OCI-LY1 (cell line): ENCODE measurements at regions not wholly inside any gene's neighbourhood (a gene's known extent, or its start where the extent isn't known, plus 50 kb on each side); places are given as distances from the start of the nearest gene placed in this dataset.

ENCODE experiments used
- H2AFZ ChIP-seq: fragments of 200-600 bp; sonication (generic), shearing (Covaris generic); 2 replicates; pipeline ENCODE4 v1.6.0; 2014; ENCODE audit warnings: antibody characterized with exemption, mild to moderate bottlenecking, low read length
- H3F3A ChIP-seq: fragments of 200-600 bp; sonication (generic), shearing (Covaris generic); 2 replicates; pipeline ENCODE4 v1.6.0; 2014; ENCODE audit warnings: mild to moderate bottlenecking, antibody characterized with exemption, low read length, moderate library complexity; ENCODE audit not compliant: insufficient read depth
- H3K27ac ChIP-seq: fragments of 200-600 bp; sonication (generic); 2 replicates; pipeline ENCODE4 v1.5.1; 2014; ENCODE audit warnings: low read length, mixed run types, mild to moderate bottlenecking, low read depth; ENCODE audit not compliant: poor library complexity, severe bottlenecking
- H3K27me3 ChIP-seq: fragments of 200-600 bp; sonication (generic); 2 replicates; pipeline ENCODE4 v1.6.0; 2014; ENCODE audit warnings: antibody characterized with exemption, mild to moderate bottlenecking, low read length, moderate library complexity; ENCODE audit not compliant: insufficient read depth
- H3K36me3 ChIP-seq: fragments of 200-600 bp; sonication (generic); 2 replicates; pipeline ENCODE4 v1.6.1; 2014; ENCODE audit warnings: mild to moderate bottlenecking, antibody characterized with exemption, low read length, moderate library complexity, mixed read lengths; ENCODE audit not compliant: insufficient read depth
- H3K4me1 ChIP-seq: fragments of 200-600 bp; sonication (generic); 2 replicates; pipeline ENCODE4 v1.5.1; 2014; ENCODE audit warnings: mild to moderate bottlenecking, low read length, moderate library complexity; ENCODE audit not compliant: insufficient read depth, severe bottlenecking
- H3K4me2 ChIP-seq: fragments of 200-600 bp; sonication (generic), shearing (Covaris generic); 2 replicates; pipeline ENCODE4 v1.6.1; 2014; ENCODE audit warnings: low read length
- H3K4me3 ChIP-seq: fragments of 200-600 bp; sonication (generic); 2 replicates; pipeline ENCODE4 v1.5.1; 2014; ENCODE audit warnings: low read length, low read depth, mild to moderate bottlenecking, mixed read lengths; ENCODE audit not compliant: poor library complexity, severe bottlenecking
- H3K79me2 ChIP-seq: fragments of 200-600 bp; shearing (Covaris generic); 2 replicates; pipeline ENCODE4 v1.6.1; 2016; ENCODE audit warnings: mixed run types, low read length, mixed read lengths; ENCODE audit not compliant: insufficient read depth
- H3K9ac ChIP-seq: fragments of 200-600 bp; sonication (generic), shearing (Covaris generic); 2 replicates; pipeline ENCODE4 v1.6.1; 2014; ENCODE audit warnings: mild to moderate bottlenecking, low read length, mixed read lengths
- H3K9me2 ChIP-seq: fragments of 200-600 bp; sonication (generic), shearing (Covaris generic); 2 replicates; pipeline ENCODE4 v1.6.1; 2014; ENCODE audit warnings: low read depth, mild to moderate bottlenecking, low read length, mixed read lengths
- H3K9me3 ChIP-seq: fragments of 200-600 bp; shearing (Covaris generic); 2 replicates; pipeline ENCODE4 v1.6.1; 2014; ENCODE audit warnings: low read length, mixed read lengths
- H4K20me1 ChIP-seq: fragments of 200-600 bp; sonication (generic), shearing (Covaris generic); 2 replicates; pipeline ENCODE4 v1.6.0; 2016; ENCODE audit warnings: mild to moderate bottlenecking, low read length; ENCODE audit not compliant: insufficient read depth
- EZH2 ChIP-seq: fragments of 200-600 bp; sonication (generic), shearing (Covaris generic); IDR thresholded peaks from 2 replicates; pipeline ENCODE4 v1.8.0; 2017; ENCODE audit warnings: borderline replicate concordance, mixed run types, mild to moderate bottlenecking, antibody characterized with exemption, low read length, moderate library complexity, mixed read lengths
- TF ChIP-seq, protein P1 (sequence below): fragments of 200-600 bp; sonication (generic), shearing (Covaris generic); IDR thresholded peaks from 2 replicates; pipeline ENCODE4 v1.5.1; 2017; ENCODE audit warnings: mild to moderate bottlenecking, antibody characterized with exemption, low read length, moderate library complexity, mixed read lengths

DNA sequence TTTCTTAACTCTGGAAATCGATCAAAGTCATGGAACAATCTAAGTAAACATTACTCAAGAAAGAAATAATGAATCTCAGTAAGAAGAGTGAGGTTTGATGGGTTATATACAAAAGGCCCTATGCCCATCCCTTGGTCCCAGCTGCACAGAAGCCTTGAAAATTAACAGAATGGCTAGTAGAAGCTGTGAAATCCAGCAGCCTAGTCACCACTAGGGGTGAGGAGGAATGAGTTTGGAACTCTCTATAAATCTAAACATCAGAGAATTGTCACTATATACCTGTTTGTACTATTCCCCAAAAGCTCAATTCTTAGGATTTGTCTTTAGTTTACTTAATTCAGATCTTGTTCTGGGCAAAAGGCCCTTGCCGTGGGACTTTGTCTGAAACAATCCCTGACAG lies 313.9 kb upstream of the GRID2 start:
- H3K4me2 ChIP-seq: no peak overlapping the region
- H4K20me1 ChIP-seq: no peaks in the 10 kb centered on the region
- H2AFZ ChIP-seq: no peak overlapping the region
- H3K9me2 ChIP-seq: no peaks in the 10 kb centered on the region
- no peaks in the 10 kb centered on the region for H3K79me2 ChIP-seq
- H3F3A ChIP-seq: no peaks in the 10 kb centered on the region
- H3K4me1 ChIP-seq: no peaks in the 10 kb centered on the region
- no peaks in the 10 kb centered on the region for H3K9me3 ChIP-seq
- no peak overlapping the region for H3K9ac ChIP-seq
- TF ChIP-seq, protein P1, sequence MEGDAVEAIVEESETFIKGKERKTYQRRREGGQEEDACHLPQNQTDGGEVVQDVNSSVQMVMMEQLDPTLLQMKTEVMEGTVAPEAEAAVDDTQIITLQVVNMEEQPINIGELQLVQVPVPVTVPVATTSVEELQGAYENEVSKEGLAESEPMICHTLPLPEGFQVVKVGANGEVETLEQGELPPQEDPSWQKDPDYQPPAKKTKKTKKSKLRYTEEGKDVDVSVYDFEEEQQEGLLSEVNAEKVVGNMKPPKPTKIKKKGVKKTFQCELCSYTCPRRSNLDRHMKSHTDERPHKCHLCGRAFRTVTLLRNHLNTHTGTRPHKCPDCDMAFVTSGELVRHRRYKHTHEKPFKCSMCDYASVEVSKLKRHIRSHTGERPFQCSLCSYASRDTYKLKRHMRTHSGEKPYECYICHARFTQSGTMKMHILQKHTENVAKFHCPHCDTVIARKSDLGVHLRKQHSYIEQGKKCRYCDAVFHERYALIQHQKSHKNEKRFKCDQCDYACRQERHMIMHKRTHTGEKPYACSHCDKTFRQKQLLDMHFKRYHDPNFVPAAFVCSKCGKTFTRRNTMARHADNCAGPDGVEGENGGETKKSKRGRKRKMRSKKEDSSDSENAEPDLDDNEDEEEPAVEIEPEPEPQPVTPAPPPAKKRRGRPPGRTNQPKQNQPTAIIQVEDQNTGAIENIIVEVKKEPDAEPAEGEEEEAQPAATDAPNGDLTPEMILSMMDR: no peak
- TF ChIP-seq EZH2: no peak
- no peak overlapping the region for H3K27ac ChIP-seq
- H3K36me3 ChIP-seq: no peaks in the 10 kb centered on the region
- H3K27me3 ChIP-seq: no peaks in the 10 kb centered on the region
- H3K4me3 ChIP-seq: no peak overlapping the region

DNA sequence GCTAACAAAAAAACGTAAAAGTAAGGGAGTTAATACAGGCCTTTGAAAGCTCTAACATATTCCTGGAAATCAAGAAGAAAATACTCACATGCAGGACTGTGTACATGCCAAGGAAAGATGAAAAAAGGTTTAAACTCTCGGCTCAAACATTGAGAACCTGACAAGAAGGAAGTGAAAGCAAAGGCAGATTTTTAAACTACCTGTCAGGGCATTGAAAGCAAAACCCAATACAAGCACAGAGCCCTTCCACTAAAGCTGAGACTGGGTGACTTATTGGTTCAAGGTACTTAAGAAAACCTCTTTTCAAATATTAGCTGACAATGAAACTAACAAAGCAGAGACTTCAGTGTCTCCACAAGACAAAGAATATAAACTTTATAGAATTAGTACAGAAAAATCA lies 313.0 kb upstream of the GRID2 start:
- no peaks in the 10 kb centered on the region for H3K9me2 ChIP-seq
- no peak overlapping the region for H2AFZ ChIP-seq
- H3K79me2 ChIP-seq: no peaks in the 10 kb centered on the region
- no peak overlapping the region for H3K27ac ChIP-seq
- no peaks in the 10 kb centered on the region for H3K4me1 ChIP-seq
- H3K9me3 ChIP-seq: no peaks in the 10 kb centered on the region
- H3K27me3 ChIP-seq: no peaks in the 10 kb centered on the region
- no peak overlapping the region for H3K4me2 ChIP-seq
- TF ChIP-seq EZH2: no peak
- TF ChIP-seq, protein P1: no peak
- no peaks in the 10 kb centered on the region for H3K36me3 ChIP-seq
- H3K9ac ChIP-seq: no peak overlapping the region
- no peaks in the 10 kb centered on the region for H3F3A ChIP-seq
- no peak overlapping the region for H3K4me3 ChIP-seq
- no peaks in the 10 kb centered on the region for H4K20me1 ChIP-seq

DNA sequence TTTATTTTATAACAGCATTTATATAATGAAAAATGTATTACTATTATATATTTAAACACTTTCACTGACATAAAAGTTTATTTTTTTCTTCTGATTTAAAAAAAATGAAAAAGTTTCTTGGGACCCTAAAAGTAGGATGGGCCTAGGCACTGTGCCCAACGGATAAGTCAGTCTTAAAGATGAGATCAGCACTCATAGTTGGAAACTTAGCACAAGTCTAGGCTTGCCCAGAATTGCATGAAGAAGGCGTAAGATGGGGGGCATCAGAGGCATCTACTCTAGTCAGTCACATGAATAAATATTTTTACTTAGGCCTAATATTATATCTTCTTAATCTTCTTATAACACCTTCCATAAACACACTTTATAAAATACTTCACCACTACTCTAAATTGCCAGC lies 306.7 kb upstream of the GRID2 start:
- Histone ChIP-seq H4K20me1 (no peaks in the 10 kb centered on the region), H3K9ac (no peak overlapping the region), H3K79me2 (no peaks in the 10 kb centered on the region), H3K9me2 (no peaks in the 10 kb centered on the region), H3K9me3 (no peaks in the 10 kb centered on the region), H3K36me3 (no peaks in the 10 kb centered on the region), H3F3A (no peaks in the 10 kb centered on the region), H3K4me3 (no peak overlapping the region), H2AFZ (no peak overlapping the region), H3K27me3 (no peaks in the 10 kb centered on the region), H3K4me1 (no peaks in the 10 kb centered on the region), H3K27ac (no peak overlapping the region), H3K4me2 (no peak overlapping the region)
- TF ChIP-seq, protein P1: no peak
- no peak for TF ChIP-seq EZH2
